Stimulated activated CD8-positive, alpha-beta memory T cell treated with anti-CD3 and anti-CD28 coated beads, Interleukin-7, amount 100 ng/mL, for 48 hours (primary cell): ENCODE measurements at regions not wholly inside any gene's neighbourhood (a gene's known extent, or its start where the extent isn't known, plus 50 kb on each side); places are given as distances from the start of the nearest gene placed in this dataset.

ENCODE experiments used
- DNase-seq, 2 donors: peaks; one replicate each; pipeline ENCODE4 v3.0.0-alpha.2; 2020; ENCODE audit warnings: low read depth in 1 of 2; ENCODE audit errors: extremely low read depth in 1 of 2

GRCh38 chr3:10555263-10555662 is 49.9 kb upstream of the ATP2B2 start:
- DNase-seq: no peak

GRCh38 chr3:10556312-10556711 is 50.9 kb upstream of the ATP2B2 start:
- no peak for DNase-seq

GRCh38 chr3:10557250-10557649 is 51.9 kb upstream of the ATP2B2 start:
- DNase-seq: no peak

- no peak for DNase-seq
Observed at GRCh38 chr3:10557781-10558373, 52.5 kb upstream of the ATP2B2 start.

- no peak for DNase-seq
Observed at GRCh38 chr3:10558736-10559135, 53.4 kb upstream of the ATP2B2 start.

- DNase-seq: no peak
Observed at GRCh38 chr3:10560060-10560861, 54.9 kb upstream of the ATP2B2 start.

GRCh38 chr3:10561162-10561945 is 56.0 kb upstream of the ATP2B2 start:
- no peak for DNase-seq

- no peak for DNase-seq
Observed at GRCh38 chr3:10561946-10562560, 56.7 kb upstream of the ATP2B2 start.

- DNase-seq: no peak
Observed at GRCh38 chr3:10563396-10563795, 58.0 kb upstream of the ATP2B2 start.

- no peak for DNase-seq
Observed at GRCh38 chr3:10565814-10566213, 60.4 kb upstream of the ATP2B2 start.

GRCh38 chr3:10566451-10566850 is 61.1 kb upstream of the ATP2B2 start:
- no peak for DNase-seq

GRCh38 chr3:10568549-10568948 is 63.2 kb upstream of the ATP2B2 start:
- no peak for DNase-seq

- DNase-seq: no peak
Observed at GRCh38 chr3:10570196-10570946, 65.0 kb upstream of the ATP2B2 start.

- no peak for DNase-seq
Observed at GRCh38 chr3:10574101-10574620, 68.8 kb upstream of the ATP2B2 start.

- no peak for DNase-seq
Observed at GRCh38 chr3:10575601-10576160, 70.3 kb upstream of the ATP2B2 start.

GRCh38 chr3:10577486-10577885 is 72.1 kb upstream of the ATP2B2 start:
- no peak for DNase-seq

- DNase-seq: no peak
Observed at GRCh38 chr3:10580426-10580825, 75.0 kb upstream of the ATP2B2 start.

GRCh38 chr3:10581251-10581650 is 75.9 kb upstream of the ATP2B2 start:
- no peak for DNase-seq

GRCh38 chr3:10581716-10582115 is 76.3 kb upstream of the ATP2B2 start:
- DNase-seq: no peak

GRCh38 chr3:10582733-10583132 is 77.3 kb upstream of the ATP2B2 start:
- DNase-seq: no peak
